Nucleus accumbens (tissue), 56 donors: ENCODE measurements at regions not wholly inside any gene's neighbourhood (a gene's known extent, or its start where the extent isn't known, plus 50 kb on each side); places are given as distances from the start of the nearest gene placed in this dataset.

Source experiments
- DNase-seq, 56 donors: peaks; one replicate each; lab custom pipeline; 2025; lab: John Stamatoyannopoulos, UW

GRCh38 chr1:38376577-38376976, 330.0 kb upstream of the POU3F1 start:
- DNase-seq, result no peak

- DNase-seq, result no peak
These were observed 328.4 kb upstream of the POU3F1 start for GRCh38 chr1:38375035-38375434.

GRCh38 chr1:38371505-38371844, 324.9 kb upstream of the POU3F1 start:
- DNase-seq, result no peak

GRCh38 chr1:38370716-38371504, 324.3 kb upstream of the POU3F1 start:
- no peak for DNase-seq

GRCh38 chr1:38365242-38365641, 318.6 kb upstream of the POU3F1 start:
- no peak for DNase-seq

- DNase-seq, result no peak
These were observed 315.0 kb upstream of the POU3F1 start for GRCh38 chr1:38361566-38361965.

- no peak for DNase-seq
These were observed 314.2 kb upstream of the POU3F1 start for GRCh38 chr1:38360807-38361206.

GRCh38 chr1:38353956-38354355, 307.4 kb upstream of the POU3F1 start:
- no peak for DNase-seq

- DNase-seq, result no peak
These were observed 306.3 kb upstream of the POU3F1 start for GRCh38 chr1:38352869-38353268.

- DNase-seq, result peak in 6 of 56 donors; percentile 15 to 45 (median 24)
These were observed 301.0 kb upstream of the POU3F1 start for GRCh38 chr1:38347446-38348175.

- no peak for DNase-seq
These were observed 298.1 kb upstream of the POU3F1 start for GRCh38 chr1:38344716-38345115.

GRCh38 chr1:38341694-38342093, 295.1 kb upstream of the POU3F1 start:
- DNase-seq, result no peak

GRCh38 chr1:38340409-38340808, 293.8 kb upstream of the POU3F1 start:
- DNase-seq, result no peak

GRCh38 chr1:38337711-38338110, 291.1 kb upstream of the POU3F1 start:
- no peak for DNase-seq

GRCh38 chr1:38336961-38337360, 290.4 kb upstream of the POU3F1 start:
- no peak for DNase-seq

GRCh38 chr1:38336301-38336923, 289.8 kb upstream of the POU3F1 start:
- no peak for DNase-seq

GRCh38 chr1:38334930-38335592, 288.5 kb upstream of the POU3F1 start:
- DNase-seq, result peak in 23 of 56 donors; percentile 6 to 63 (median 28)

GRCh38 chr1:38332649-38333310, 286.2 kb upstream of the POU3F1 start:
- no peak for DNase-seq

GRCh38 chr1:38331496-38332210, 285.1 kb upstream of the POU3F1 start:
- DNase-seq, result no peak

- DNase-seq, result no peak
These were observed 284.2 kb upstream of the POU3F1 start for GRCh38 chr1:38330799-38331198.
